Loucy (cell line): ENCODE measurements at regions not wholly inside any gene's neighbourhood (a gene's known extent, or its start where the extent isn't known, plus 50 kb on each side); places are given as distances from the start of the nearest gene placed in this dataset.

Experiments
- EZH2phosphoT487 ChIP-seq: fragments of 200-600 bp; IDR thresholded peaks from 2 replicates; pipeline ENCODE4 v1.6.1; 2018; ENCODE audit warnings: antibody characterized with exemption, mild to moderate bottlenecking, moderate library complexity, borderline replicate concordance
- TF ChIP-seq, protein P1 (sequence below): fragments of 200-600 bp; sonication (generic); conservative IDR thresholded peaks from 2 replicates; pipeline ENCODE4 v1.5.1; 2014; ENCODE audit warnings: mild to moderate bottlenecking, antibody characterized with exemption, low read length

GRCh38 chrX:99184153-99184552 lies 1225.9 kb downstream of the PCDH19 start:
- TF ChIP-seq, protein P1, sequence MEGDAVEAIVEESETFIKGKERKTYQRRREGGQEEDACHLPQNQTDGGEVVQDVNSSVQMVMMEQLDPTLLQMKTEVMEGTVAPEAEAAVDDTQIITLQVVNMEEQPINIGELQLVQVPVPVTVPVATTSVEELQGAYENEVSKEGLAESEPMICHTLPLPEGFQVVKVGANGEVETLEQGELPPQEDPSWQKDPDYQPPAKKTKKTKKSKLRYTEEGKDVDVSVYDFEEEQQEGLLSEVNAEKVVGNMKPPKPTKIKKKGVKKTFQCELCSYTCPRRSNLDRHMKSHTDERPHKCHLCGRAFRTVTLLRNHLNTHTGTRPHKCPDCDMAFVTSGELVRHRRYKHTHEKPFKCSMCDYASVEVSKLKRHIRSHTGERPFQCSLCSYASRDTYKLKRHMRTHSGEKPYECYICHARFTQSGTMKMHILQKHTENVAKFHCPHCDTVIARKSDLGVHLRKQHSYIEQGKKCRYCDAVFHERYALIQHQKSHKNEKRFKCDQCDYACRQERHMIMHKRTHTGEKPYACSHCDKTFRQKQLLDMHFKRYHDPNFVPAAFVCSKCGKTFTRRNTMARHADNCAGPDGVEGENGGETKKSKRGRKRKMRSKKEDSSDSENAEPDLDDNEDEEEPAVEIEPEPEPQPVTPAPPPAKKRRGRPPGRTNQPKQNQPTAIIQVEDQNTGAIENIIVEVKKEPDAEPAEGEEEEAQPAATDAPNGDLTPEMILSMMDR = no peak
- TF ChIP-seq EZH2phosphoT487 = no peak
